Brain microvascular endothelial cell (primary cell): ENCODE measurements at regions not wholly inside any gene's neighbourhood (a gene's known extent, or its start where the extent isn't known, plus 50 kb on each side); places are given as distances from the start of the nearest gene placed in this dataset.

Experiments
- DNase-seq: peaks from one replicate; pipeline ENCODE4 v3.0.0-alpha.2; 2020
- H3K27ac ChIP-seq: fragments of 250-450 bp; sonication (Bioruptor Pico); 2 replicates; pipeline ENCODE4 v1.5.1; 2020; ENCODE audit warnings: mild to moderate bottlenecking, moderate library complexity
- H3K27me3 ChIP-seq: fragments of 250-450 bp; sonication (Bioruptor Pico); replicated peaks from 2 replicates; pipeline ENCODE4 v1.5.1; 2020; ENCODE audit warnings: mild to moderate bottlenecking
- H3K36me3 ChIP-seq: fragments of 250-450 bp; sonication (Bioruptor Pico); replicated peaks from 2 replicates; pipeline ENCODE4 v1.5.1; 2020; ENCODE audit warnings: mild to moderate bottlenecking
- H3K4me3 ChIP-seq: 2 replicates; pipeline ENCODE4 v1.5.1; 2011; ENCODE audit warnings: low read depth, mild to moderate bottlenecking, control low read depth, low read length, moderate library complexity
- CTCF ChIP-seq: IDR thresholded peaks from 2 replicates; pipeline ENCODE4 v1.5.1; 2011; ENCODE audit warnings: low read depth, mild to moderate bottlenecking, moderate library complexity, low read length, control low read depth, inconsistent platforms; ENCODE audit errors: missing control alignments
- in situ Hi-C: cut with HindIII; loops from 2 replicates; pipeline ENCODE4 v1.10.0; 2017; ENCODE audit warnings: low sequenced_read_pairs, low pct_ligation_motif_present

- in situ Hi-C loops, result no loop called here
- Histone ChIP-seq H3K4me3 (no peak overlapping the region), H3K36me3 (no peaks in the 10 kb centered on the region), H3K27ac (no peak overlapping the region), H3K27me3 (no peaks in the 10 kb centered on the region)
- no peak for TF ChIP-seq CTCF
- DNase-seq, result no peak
Measured at GRCh38 chr3:71858503-71859122, 73.7 kb upstream of the PROK2 start.

- DNase-seq, result no peak
- in situ Hi-C loops, result no loop called here
- Histone ChIP-seq H3K27ac (no peak overlapping the region), H3K36me3 (no peaks in the 10 kb centered on the region), H3K27me3 (no peaks in the 10 kb centered on the region), H3K4me3 (no peak overlapping the region)
- TF ChIP-seq CTCF, result no peak
Measured at GRCh38 chr3:71857956-71858355, 73.0 kb upstream of the PROK2 start.

- in situ Hi-C loops, result no loop called here
- Histone ChIP-seq H3K27me3 (no peaks in the 10 kb centered on the region), H3K4me3 (no peak overlapping the region), H3K36me3 (no peaks in the 10 kb centered on the region), H3K27ac (no peak overlapping the region)
- DNase-seq, result no peak
- TF ChIP-seq CTCF, result no peak
Measured at GRCh38 chr3:71854706-71855105, 69.8 kb upstream of the PROK2 start.

- in situ Hi-C loops, result no loop called here
- Histone ChIP-seq H3K36me3 (no peaks in the 10 kb centered on the region), H3K4me3 (no peak overlapping the region), H3K27ac (no peak overlapping the region), H3K27me3 (no peaks in the 10 kb centered on the region)
- no peak for DNase-seq
- no peak for TF ChIP-seq CTCF
Measured at GRCh38 chr3:71854096-71854495, 69.1 kb upstream of the PROK2 start.

GRCh38 chr3:71851878-71852277, 66.9 kb upstream of the PROK2 start:
- H3K4me3 ChIP-seq, result no peak overlapping the region
- TF ChIP-seq CTCF, result no peak
- DNase-seq, result no peak
- H3K27ac ChIP-seq, result no peak overlapping the region
- in situ Hi-C loops, result no loop called here
- H3K27me3 ChIP-seq, result no peaks in the 10 kb centered on the region
- H3K36me3 ChIP-seq, result no peaks in the 10 kb centered on the region

- Histone ChIP-seq H3K27ac (no peak overlapping the region), H3K36me3 (no peaks in the 10 kb centered on the region), H3K27me3 (no peaks in the 10 kb centered on the region), H3K4me3 (no peak overlapping the region)
- no peak for TF ChIP-seq CTCF
- DNase-seq, result no peak
- in situ Hi-C loops, result no loop called here
Measured at GRCh38 chr3:71850654-71851053, 65.7 kb upstream of the PROK2 start.
